ENCODE measurements at regions not wholly inside any gene's neighbourhood (a gene's known extent, or its start where the extent isn't known, plus 50 kb on each side); places are given as distances from the start of the nearest gene placed in this dataset.

- no peak overlapping the region for H3K4ac ChIP-seq (ENCODE audit: low read depth, low read length)
- H2BK120ac ChIP-seq (ENCODE audit: low read depth, low read length, poor library complexity, severe bottlenecking), result no peak overlapping the region
- H3K27ac Mint-ChIP-seq, result no peak overlapping the region
- H3K14ac ChIP-seq (ENCODE audit: insufficient read depth, low read length), result no peak overlapping the region
- H3K4me1 Mint-ChIP-seq, result no peaks in the 10 kb centered on the region
- no peak overlapping the region for H3K23ac ChIP-seq (ENCODE audit: insufficient read length, low read depth, low read length)
- no peak overlapping the region for H2AFZ ChIP-seq (ENCODE audit: low read length)
- H2BK15ac ChIP-seq (ENCODE audit: low read depth, low read length), result no peak overlapping the region
- H4K8ac ChIP-seq (replicated peaks; ENCODE audit: insufficient read length, low read depth, low read length), result no peak overlapping the region
- H2BK5ac ChIP-seq (ENCODE audit: insufficient read length, low read length), result no peak overlapping the region
- TF ChIP-seq CTCF (conservative IDR thresholded peaks at IDR 0.05), result no peak
- H3K79me1 ChIP-seq (ENCODE audit: insufficient read depth, low read depth, low read length, poor library complexity, severe bottlenecking), result no peaks in the 10 kb centered on the region
- no peak overlapping the region for H3K18ac ChIP-seq (ENCODE audit: insufficient read length, low read depth, low read length)
- H3K79me2 ChIP-seq (ENCODE audit: insufficient read depth, low read length), result no peaks in the 10 kb centered on the region
- WGBS (ENCODE audit: extremely low coverage, insufficient read length, low lambda C conversion rate), result no CpG with 5 or more reads among the region's 5 CpGs
- no peak overlapping the region for H3K27ac ChIP-seq (ENCODE audit: insufficient read length, low read depth, low read length)
- H3K4me2 ChIP-seq (ENCODE audit: insufficient read depth, insufficient read length, low read length), result no peak overlapping the region
- H3K27me3 ChIP-seq (ENCODE audit: insufficient read depth, low read length), result no peaks in the 10 kb centered on the region
- peaks cover 1 to 3% of the 10 kb centered on the region in 2 experiments; a peak in 4 of 5 replicates for H3K9me3 Mint-ChIP-seq
- H4K20me1 ChIP-seq (ENCODE audit: control insufficient read depth, insufficient read depth, insufficient read length), result no peaks in the 10 kb centered on the region
- peaks cover 4% of the 10 kb centered on the region for H3K9me3 ChIP-seq (ENCODE audit: control insufficient read depth, low read depth, low read length)
- peaks cover 0 to 7% (median under 1%) of the 10 kb centered on the region in 3 experiments; a peak in 4 of 7 replicates for H3K36me3 Mint-ChIP-seq (ENCODE audit: insufficient read depth in 1 of 3, low read depth in 3 of 3)
- H2BK20ac ChIP-seq (ENCODE audit: low read depth, low read length, poor library complexity, severe bottlenecking), result no peak overlapping the region
- H3K27me3 Mint-ChIP-seq (ENCODE audit: low read depth), result no peaks in the 10 kb centered on the region
- H3K56ac ChIP-seq (ENCODE audit: insufficient read length, low read depth, low read length), result no peak overlapping the region
- no peaks in the 10 kb centered on the region for H3K4me1 ChIP-seq (ENCODE audit: insufficient read depth, low read length)
- no peaks in the 10 kb centered on the region for H3K23me2 ChIP-seq (ENCODE audit: insufficient read length, low read depth, low read length, poor library complexity, severe bottlenecking)
- no peak overlapping the region for H3T11ph ChIP-seq (ENCODE audit: low read length)
- no peak overlapping the region for H3K9ac ChIP-seq (ENCODE audit: extremely low read depth, insufficient read length, low read length)
- no peak overlapping the region for H4K5ac ChIP-seq (ENCODE audit: insufficient read length, low read depth, low read length)
- no peak overlapping the region for H3K4me3 Mint-ChIP-seq
- DNase-seq, result no peak
- no peak overlapping the region for H2AK5ac ChIP-seq (ENCODE audit: insufficient read length, low read length)
- H2BK12ac ChIP-seq (ENCODE audit: insufficient read length, low read depth, low read length), result no peak overlapping the region
- no peak overlapping the region for H4K91ac ChIP-seq (ENCODE audit: insufficient read length, low read depth, low read length)
Observed at GRCh38 chr12:28802706-28803438, 346.2 kb upstream of the FAR2 start.

All from H9 (cell line).